Right lobe of liver (tissue), 4 donors: ENCODE measurements at regions not wholly inside any gene's neighbourhood (a gene's known extent, or its start where the extent isn't known, plus 50 kb on each side); places are given as distances from the start of the nearest gene placed in this dataset.

Experiments
- CTCF ChIP-seq, 4 donors: fragments of 200-600 bp in 3 of 4; fragments of 450-650 bp in 1 of 4; IDR thresholded peaks; one replicate each; pipeline versions ENCODE4 v1.5.1 to v1.8.0; 2016 to 2022; ENCODE audit warnings: antibody characterized with exemption in 4 of 4, mild to moderate bottlenecking in 2 of 4
- POLR2A ChIP-seq: fragments of 450-650 bp; IDR thresholded peaks from one replicate; pipeline ENCODE4 v1.6.1; 2017; ENCODE audit warnings: antibody characterized with exemption, mild to moderate bottlenecking
- donor health status: DM: no; HTN: no; CAD: no.
- donor health status: DM: no; HTN: no; CAD: no.
- donor health status: DM: no; HTN: yes; CAD: no.

- TF ChIP-seq CTCF (IDR thresholded peaks at IDR 0.05): no peak
- TF ChIP-seq POLR2A: no peak
These were observed 127.6 kb upstream of the RASGRP1 start for GRCh38 chr15:38691965-38692788.
